ENCODE measurements at regions not wholly inside any gene's neighbourhood (a gene's known extent, or its start where the extent isn't known, plus 50 kb on each side); places are given as distances from the start of the nearest gene placed in this dataset.

DNA sequence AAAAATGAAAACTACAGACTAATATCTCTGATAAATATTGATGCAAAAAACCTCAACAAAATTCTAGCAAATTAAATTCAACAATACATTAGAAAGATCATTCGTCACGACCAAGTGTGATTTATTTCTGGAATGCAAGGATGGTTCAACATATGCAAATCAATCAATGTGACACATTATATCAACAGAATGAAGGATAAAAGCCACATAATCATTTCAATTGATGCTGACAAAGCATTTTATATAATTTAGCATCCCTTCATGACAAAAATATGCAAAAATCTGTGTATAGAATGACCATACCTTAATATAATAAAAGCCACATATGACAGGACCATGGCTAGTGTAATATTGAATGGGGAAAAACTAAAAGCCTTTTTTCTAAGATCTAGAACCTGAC lies 457.2 kb upstream of the SPANXN1 start:
- no peaks in the 10 kb centered on the region for H3K79me2 ChIP-seq (ENCODE audit: control insufficient read depth in 1 of 2, insufficient read depth in 2 of 2, low read length in 2 of 2)
- POLR2A ChIA-PET (ENCODE audit: partially characterized antibody): no interaction called here
- H3K23me2 ChIP-seq (ENCODE audit: low read depth, low read length): no peaks in the 10 kb centered on the region
- H3K4me1 ChIP-seq (replicated peaks in 1 of 4; ENCODE audit: control insufficient read depth in 3 of 4, insufficient read depth in 4 of 4, low read length in 3 of 4): no peaks in the 10 kb centered on the region
- no peak overlapping the region for H3K4me3 ChIP-seq (ENCODE audit: extremely low read depth in 1 of 4, insufficient read depth in 2 of 4, low read depth in 3 of 4, low read length in 4 of 4)
- no peak overlapping the region for H2BK120ac ChIP-seq (replicated peaks; ENCODE audit: low read depth, low read length)
- H3K18ac ChIP-seq (ENCODE audit: extremely low read depth, low read length): no peak overlapping the region
- 100% methylated on average over 2 of the region's 2 CpGs; no CpG with 5 or more reads in 1 of the 2 experiments for WGBS, 2 experiments (ENCODE audit: extremely low coverage in 1 of 2, insufficient coverage in 1 of 2, insufficient read length in 1 of 2, insufficient replicate concordance in 2 of 2, low coverage in 1 of 2, low lambda C conversion rate in 2 of 2, missing lambda C conversion rate in 1 of 2)
- H2AK5ac ChIP-seq (ENCODE audit: low read depth, low read length): no peak overlapping the region
- H4K8ac ChIP-seq (ENCODE audit: extremely low read depth, insufficient read depth, low read length): no peak overlapping the region
- no peak for TF ChIP-seq TAF7 (optimal IDR thresholded peaks at IDR 0.05; ENCODE audit: borderline replicate concordance, low read depth, low read length)
- no peak for TF ChIP-seq JUND (IDR thresholded peaks at IDR 0.05; ENCODE audit: low read length)
- TF ChIP-seq BCL11A (IDR thresholded peaks at IDR 0.05; ENCODE audit: low read depth in 2 of 2, low read length in 2 of 2): no peak
- no peak for TF ChIP-seq POLR2AphosphoS5 (IDR thresholded peaks at IDR 0.05; ENCODE audit: low read depth, low read length)
- FAIRE-seq (peak; percentile 28), DNase-seq (ENCODE audit: low read depth in 1 of 2, low spot score in 2 of 2) (no peak)
- H3K27me3 ChIP-seq (replicated peaks in 1 of 4; ENCODE audit: control insufficient read depth in 3 of 4, extremely low read depth in 1 of 4, insufficient read depth in 3 of 4, low read length in 3 of 4): no peaks in the 10 kb centered on the region
- H3K4ac ChIP-seq (replicated peaks; ENCODE audit: insufficient read length, low read depth, low read length): no peak overlapping the region
- no peak overlapping the region for H3K56ac ChIP-seq (replicated peaks; ENCODE audit: insufficient read length, low read depth, low read length)
- H2BK5ac ChIP-seq (ENCODE audit: low read depth, low read length): no peak overlapping the region
- no peak overlapping the region for H3K9ac ChIP-seq (replicated peaks in 1 of 4; ENCODE audit: extremely low read depth in 1 of 4, low read depth in 3 of 4, low read length in 3 of 4)
- H3K23ac ChIP-seq (ENCODE audit: insufficient read length): no peak overlapping the region
- no peak overlapping the region for H3K4me2 ChIP-seq (ENCODE audit: insufficient read depth in 1 of 2, low read depth in 2 of 2, low read length in 2 of 2)
- H4K5ac ChIP-seq (ENCODE audit: insufficient read length, low read depth, low read length): no peak overlapping the region
- H3K36me3 ChIP-seq (ENCODE audit: control insufficient read depth in 2 of 4, insufficient read depth in 4 of 4, low read length in 3 of 4): no peaks in the 10 kb centered on the region
- H4K91ac ChIP-seq (replicated peaks; ENCODE audit: insufficient read length, low read length): no peak overlapping the region
- no peaks in the 10 kb centered on the region for H3K9me3 ChIP-seq (ENCODE audit: insufficient read depth in 2 of 2, low read depth in 1 of 2, low read length in 1 of 2)
- H2AFZ ChIP-seq (ENCODE audit: low read length): no peak overlapping the region
- no peak overlapping the region for H3K14ac ChIP-seq (ENCODE audit: insufficient read length)
- no peak overlapping the region for H2BK12ac ChIP-seq (ENCODE audit: low read depth, low read length)
- no peak overlapping the region for H2BK15ac ChIP-seq (ENCODE audit: low read length)
- H3K79me1 ChIP-seq (ENCODE audit: low read depth, low read length): no peaks in the 10 kb centered on the region
- H4K20me1 ChIP-seq (replicated peaks in 1 of 2; ENCODE audit: control insufficient read depth in 1 of 2, insufficient read depth in 2 of 2, low read length in 2 of 2): no peaks in the 10 kb centered on the region
- no peak overlapping the region for H2BK20ac ChIP-seq (ENCODE audit: low read length)
- CTCF ChIA-PET (ENCODE audit: partially characterized antibody): no interaction called here
- H3K27ac ChIP-seq (ENCODE audit: low read depth, low read length): no peak overlapping the region

Data from H1 (cell line).